ENCODE measurements at regions not wholly inside any gene's neighbourhood (a gene's known extent, or its start where the extent isn't known, plus 50 kb on each side); places are given as distances from the start of the nearest gene placed in this dataset.

DNA sequence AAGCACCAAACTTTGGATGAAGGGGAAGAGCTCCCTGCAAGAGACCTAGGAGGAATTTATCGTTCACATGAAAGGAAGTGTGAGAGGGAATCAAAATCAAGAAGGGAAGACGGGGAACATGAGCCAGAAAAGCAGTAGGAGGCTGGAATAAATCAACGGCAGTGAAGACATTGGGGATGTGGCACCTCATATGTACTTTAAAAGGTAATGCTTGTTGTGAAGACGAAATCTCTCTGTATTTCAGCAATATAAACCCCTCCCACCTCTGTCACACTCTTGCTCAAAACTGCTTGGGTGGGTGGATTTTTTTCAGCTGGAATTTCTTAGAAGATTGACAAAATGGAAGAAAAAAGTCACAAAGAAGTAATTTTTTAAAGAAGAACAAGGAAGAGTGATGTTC is 243.5 kb downstream of the BUD13 start:
- TF ChIP-seq, protein P1, sequence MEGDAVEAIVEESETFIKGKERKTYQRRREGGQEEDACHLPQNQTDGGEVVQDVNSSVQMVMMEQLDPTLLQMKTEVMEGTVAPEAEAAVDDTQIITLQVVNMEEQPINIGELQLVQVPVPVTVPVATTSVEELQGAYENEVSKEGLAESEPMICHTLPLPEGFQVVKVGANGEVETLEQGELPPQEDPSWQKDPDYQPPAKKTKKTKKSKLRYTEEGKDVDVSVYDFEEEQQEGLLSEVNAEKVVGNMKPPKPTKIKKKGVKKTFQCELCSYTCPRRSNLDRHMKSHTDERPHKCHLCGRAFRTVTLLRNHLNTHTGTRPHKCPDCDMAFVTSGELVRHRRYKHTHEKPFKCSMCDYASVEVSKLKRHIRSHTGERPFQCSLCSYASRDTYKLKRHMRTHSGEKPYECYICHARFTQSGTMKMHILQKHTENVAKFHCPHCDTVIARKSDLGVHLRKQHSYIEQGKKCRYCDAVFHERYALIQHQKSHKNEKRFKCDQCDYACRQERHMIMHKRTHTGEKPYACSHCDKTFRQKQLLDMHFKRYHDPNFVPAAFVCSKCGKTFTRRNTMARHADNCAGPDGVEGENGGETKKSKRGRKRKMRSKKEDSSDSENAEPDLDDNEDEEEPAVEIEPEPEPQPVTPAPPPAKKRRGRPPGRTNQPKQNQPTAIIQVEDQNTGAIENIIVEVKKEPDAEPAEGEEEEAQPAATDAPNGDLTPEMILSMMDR (conservative IDR thresholded peaks at IDR 0.05 in 1 of 2, IDR thresholded peaks at IDR 0.05 in 1 of 2; ENCODE audit: extremely low read depth in 1 of 2, insufficient read depth in 1 of 2, low read depth in 1 of 2, low read length in 2 of 2): no peak
- no peak for TF ChIP-seq EZH2 (IDR thresholded peaks at IDR 0.05; ENCODE audit: borderline replicate concordance, low read length)

Data from mammary epithelial cell (primary cell).